Astrocyte (in vitro differentiated cells and primary cell): ENCODE measurements at regions not wholly inside any gene's neighbourhood (a gene's known extent, or its start where the extent isn't known, plus 50 kb on each side); places are given as distances from the start of the nearest gene placed in this dataset.

Experiments used
- DNase-seq: peaks from one replicate; pipeline ENCODE4 v3.0.0-alpha.2; 2010; ENCODE audit warnings: low read depth
- FAIRE-seq: peaks from 2 replicates; lab custom pipeline; 2011; peaks lifted over from hg19 to GRCh38; lab: Jason Lieb, UNC
- H2AFZ ChIP-seq: 2 replicates; pipeline ENCODE4 v1.6.0; 2012; ENCODE audit warnings: low read depth, low read length, inconsistent platforms
- H3K27ac ChIP-seq: 2 replicates; pipeline ENCODE4 v1.5.1; 2011; ENCODE audit warnings: low read depth, low read length, inconsistent platforms
- H3K27me3 ChIP-seq: 2 replicates; pipeline ENCODE4 v1.6.0; 2011; ENCODE audit warnings: low read length, inconsistent platforms; ENCODE audit not compliant: insufficient read depth
- H3K36me3 ChIP-seq: 2 replicates; pipeline ENCODE4 v1.5.1; 2011; ENCODE audit warnings: low read length, inconsistent platforms; ENCODE audit not compliant: insufficient read depth
- H3K4me1 ChIP-seq: 2 replicates; pipeline ENCODE4 v1.5.1; 2011; ENCODE audit warnings: low read length, inconsistent platforms; ENCODE audit not compliant: insufficient read depth
- H3K4me2 ChIP-seq: 2 replicates; pipeline ENCODE4 v1.6.0; 2012; ENCODE audit warnings: low read length, inconsistent platforms
- H3K4me3 ChIP-seq: 2 replicates; pipeline ENCODE4 v1.5.1; 2011; ENCODE audit warnings: low read depth, mild to moderate bottlenecking, low read length, inconsistent platforms; ENCODE audit not compliant: insufficient read depth
- H3K79me2 ChIP-seq: 2 replicates; pipeline ENCODE4 v1.6.0; 2012; ENCODE audit warnings: mild to moderate bottlenecking, low read length, inconsistent platforms; ENCODE audit not compliant: insufficient read depth
- H3K9ac ChIP-seq: 2 replicates; pipeline ENCODE4 v1.6.0; 2012; ENCODE audit warnings: mild to moderate bottlenecking, low read length, inconsistent platforms
- H3K9me3 ChIP-seq: 2 replicates; pipeline ENCODE4 v1.5.1; 2012; ENCODE audit warnings: low read depth, mild to moderate bottlenecking, low read length, inconsistent platforms; ENCODE audit not compliant: insufficient read depth
- H4K20me1 ChIP-seq: 2 replicates; pipeline ENCODE4 v1.6.0; 2012; ENCODE audit warnings: low read length, inconsistent platforms; ENCODE audit not compliant: insufficient read depth
- H3K27ac Mint-ChIP-seq: one replicate; pipeline ENCODE4 v1.8.0; 2021; ENCODE audit warnings: mild to moderate bottlenecking, mixed read lengths; ENCODE audit not compliant: unreplicated experiment
- H3K27me3 Mint-ChIP-seq: one replicate; pipeline ENCODE4 v1.8.0; 2021; ENCODE audit warnings: low read depth, mixed read lengths; ENCODE audit not compliant: unreplicated experiment
- H3K36me3 Mint-ChIP-seq: one replicate; pipeline ENCODE4 v1.8.0; 2021; ENCODE audit warnings: low read depth, mixed read lengths; ENCODE audit not compliant: unreplicated experiment
- H3K4me1 Mint-ChIP-seq: one replicate; pipeline ENCODE4 v1.8.0; 2021; ENCODE audit warnings: low read depth, mixed read lengths; ENCODE audit not compliant: unreplicated experiment
- H3K4me3 Mint-ChIP-seq: one replicate; pipeline ENCODE4 v1.8.0; 2021; ENCODE audit warnings: mild to moderate bottlenecking, moderate library complexity, mixed read lengths; ENCODE audit not compliant: unreplicated experiment
- H3K9me3 Mint-ChIP-seq: one replicate; pipeline ENCODE4 v1.8.0; 2021; ENCODE audit warnings: mild to moderate bottlenecking, mixed read lengths; ENCODE audit not compliant: unreplicated experiment
- CTCF ChIP-seq: IDR thresholded peaks from 2 replicates; pipeline ENCODE4 v1.5.1; 2011; ENCODE audit warnings: low read depth, mild to moderate bottlenecking, inconsistent platforms, low read length, moderate library complexity; ENCODE audit not compliant: insufficient read depth
- EZH2 ChIP-seq: IDR thresholded peaks from 2 replicates; pipeline ENCODE4 v1.6.1; 2012; ENCODE audit warnings: mild to moderate bottlenecking, low read length, inconsistent platforms; ENCODE audit not compliant: insufficient read depth

GRCh38 chr10:78920011-78920410, 148.8 kb upstream of the ZMIZ1 start:
- Mint-ChIP-seq H3K27me3 (peaks cover 71% of the 10 kb centered on the region), H3K27ac (no peak overlapping the region), H3K9me3 (no peaks in the 10 kb centered on the region), H3K4me1 (peaks cover under 1% of the 10 kb centered on the region), H3K4me3 (no peak overlapping the region), H3K36me3 (peaks cover 3% of the 10 kb centered on the region)
- Histone ChIP-seq H3K9ac (no peak overlapping the region), H3K4me3 (no peak overlapping the region), H3K27me3 (peaks cover 9% of the 10 kb centered on the region), H3K9me3 (no peaks in the 10 kb centered on the region), H3K4me1 (no peaks in the 10 kb centered on the region), H2AFZ (no peak overlapping the region), H3K27ac (no peak overlapping the region), H4K20me1 (no peaks in the 10 kb centered on the region), H3K4me2 (no peak overlapping the region), H3K79me2 (no peaks in the 10 kb centered on the region), H3K36me3 (no peaks in the 10 kb centered on the region)
- FAIRE-seq (no peak), DNase-seq (no peak)
- TF ChIP-seq CTCF (no peak), EZH2 (no peak)

GRCh38 chr10:78921895-78922294, 146.9 kb upstream of the ZMIZ1 start:
- Histone ChIP-seq H3K27ac (no peak overlapping the region), H4K20me1 (no peaks in the 10 kb centered on the region), H3K27me3 (peaks cover 9% of the 10 kb centered on the region), H3K79me2 (no peaks in the 10 kb centered on the region), H3K36me3 (no peaks in the 10 kb centered on the region), H3K9ac (no peak overlapping the region), H3K4me2 (no peak overlapping the region), H2AFZ (no peak overlapping the region), H3K9me3 (no peaks in the 10 kb centered on the region), H3K4me1 (peaks cover 13% of the 10 kb centered on the region), H3K4me3 (no peak overlapping the region)
- TF ChIP-seq EZH2 (no peak), CTCF (no peak)
- H3K9me3 Mint-ChIP-seq, result no peaks in the 10 kb centered on the region
- H3K4me1 Mint-ChIP-seq, result peaks cover 13% of the 10 kb centered on the region
- H3K36me3 Mint-ChIP-seq, result peaks cover 3% of the 10 kb centered on the region
- H3K27me3 Mint-ChIP-seq, result peaks cover 58% of the 10 kb centered on the region
- DNase-seq (no peak), FAIRE-seq (no peak)
- H3K27ac Mint-ChIP-seq, result no peak overlapping the region
- H3K4me3 Mint-ChIP-seq, result no peak overlapping the region

GRCh38 chr10:78923647-78924318, 145.0 kb upstream of the ZMIZ1 start:
- Histone ChIP-seq H3K79me2 (no peaks in the 10 kb centered on the region), H3K9ac (no peak overlapping the region), H3K4me1 (peaks cover 13% of the 10 kb centered on the region), H4K20me1 (no peaks in the 10 kb centered on the region), H3K9me3 (no peaks in the 10 kb centered on the region), H3K27ac (no peak overlapping the region), H3K4me3 (no peak overlapping the region), H3K27me3 (peaks cover 7% of the 10 kb centered on the region), H2AFZ (no peak overlapping the region), H3K36me3 (no peaks in the 10 kb centered on the region), H3K4me2 (no peak overlapping the region)
- Mint-ChIP-seq H3K36me3 (peaks cover 3% of the 10 kb centered on the region), H3K9me3 (no peaks in the 10 kb centered on the region), H3K4me3 (no peak overlapping the region), H3K4me1 (peaks cover 13% of the 10 kb centered on the region), H3K27ac (no peak overlapping the region), H3K27me3 (peaks cover 55% of the 10 kb centered on the region)
- no peak for DNase-seq
- no peak for FAIRE-seq
- TF ChIP-seq CTCF (no peak), EZH2 (no peak)
